22Rv1 (cell line): ENCODE measurements at regions not wholly inside any gene's neighbourhood (a gene's known extent, or its start where the extent isn't known, plus 50 kb on each side); places are given as distances from the start of the nearest gene placed in this dataset.

Experiments
- CTCF ChIP-seq: fragments of 450-650 bp; IDR thresholded peaks from 2 replicates; pipeline ENCODE4 v1.5.1; 2017; ENCODE audit warnings: mild to moderate bottlenecking
- ZFX ChIP-seq: fragments of 450-650 bp; IDR thresholded peaks from 2 replicates; pipeline ENCODE4 v1.6.1; 2017; ENCODE audit warnings: antibody characterized with exemption, borderline replicate concordance

DNA sequence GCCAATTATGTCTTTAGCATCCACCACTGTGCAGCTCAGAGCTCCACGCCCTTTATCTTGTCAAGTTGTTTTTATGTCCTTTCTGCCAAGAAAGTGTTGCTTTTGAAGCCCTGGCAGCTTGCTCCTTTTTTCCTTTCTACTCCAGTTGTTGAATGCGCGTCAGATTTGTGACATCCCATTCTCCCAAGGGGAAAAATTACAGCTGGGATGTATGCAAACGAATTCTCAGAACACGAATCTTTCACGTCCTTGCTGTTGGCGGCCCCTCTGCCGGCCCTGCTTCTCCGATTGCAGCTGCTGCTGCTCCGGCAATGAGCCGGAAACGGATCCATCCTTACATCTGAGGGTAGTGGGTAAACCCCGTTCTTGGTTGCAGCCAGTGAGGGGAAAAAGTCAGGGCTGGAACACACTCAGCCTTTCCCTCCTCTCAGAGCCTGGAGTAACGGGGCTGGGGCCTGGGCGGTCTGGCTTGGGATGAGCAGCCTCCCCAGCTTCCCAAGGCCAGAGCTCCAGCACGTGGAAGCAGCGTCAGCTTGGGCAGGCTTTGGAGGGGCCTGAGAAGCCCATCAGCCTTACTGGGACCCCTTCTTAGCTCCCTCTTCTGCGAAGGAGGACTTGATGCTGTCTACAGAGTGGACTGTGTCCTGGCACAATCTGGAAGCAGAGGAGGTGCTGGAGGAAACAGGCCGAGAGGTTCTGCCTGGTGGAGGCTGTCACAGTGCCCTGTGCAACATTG, 79.0 kb upstream of the CHST15 start:
- no peak for TF ChIP-seq CTCF
- no peak for TF ChIP-seq ZFX
